WTC11 (cell line): ENCODE measurements at regions not wholly inside any gene's neighbourhood (a gene's known extent, or its start where the extent isn't known, plus 50 kb on each side); places are given as distances from the start of the nearest gene placed in this dataset.

Source experiments
- ATF6 ChIP-seq: sonication (generic); formaldehyde crosslinking; IDR thresholded peaks from 2 replicates; pipeline ENCODE4 v1.8.1; 2023; ENCODE audit warnings: mild to moderate bottlenecking, missing genetic modification reagents
- CTCF ChIP-seq: fragments of 200-600 bp; IDR thresholded peaks from 2 replicates; pipeline ENCODE4 v1.8.0; 2022; ENCODE audit warnings: antibody characterized with exemption
- FOXP1 ChIP-seq: sonication (generic); formaldehyde crosslinking; IDR thresholded peaks from 2 replicates; pipeline ENCODE4 v1.8.0; 2022; ENCODE audit warnings: missing genetic modification reagents, mild to moderate bottlenecking, moderate library complexity, borderline replicate concordance
- MAX ChIP-seq: sonication (generic); formaldehyde crosslinking; IDR thresholded peaks from 2 replicates; pipeline ENCODE4 v1.8.0; 2022; ENCODE audit warnings: mild to moderate bottlenecking, missing genetic modification reagents
- MXD4 ChIP-seq: fragments of 250-450 bp; sonication (Bioruptor Pico); IDR thresholded peaks from 2 replicates; pipeline ENCODE4 v1.8.0; 2021; ENCODE audit warnings: mild to moderate bottlenecking, moderate library complexity, borderline replicate concordance
- SP1 ChIP-seq: sonication (generic); formaldehyde crosslinking; conservative IDR thresholded peaks from 2 replicates; pipeline ENCODE4 v1.8.1; 2022; ENCODE audit warnings: missing genetic modification reagents

GRCh38 chr14:89572596-89573398, 155.8 kb upstream of the FOXN3 start:
- TF ChIP-seq MAX (CRISPR knock-in tag) (no peak), SP1 (no peak), CTCF (no peak), ATF6 (CRISPR knock-in tag) (no peak), FOXP1 (CRISPR knock-in tag) (no peak), MXD4 (no peak)
